Renal cortical epithelial cell (primary cell): ENCODE measurements at regions not wholly inside any gene's neighbourhood (a gene's known extent, or its start where the extent isn't known, plus 50 kb on each side); places are given as distances from the start of the nearest gene placed in this dataset.
"Not testable (repeated sequence)": the region's sequence is repeated elsewhere in the genome, so short reads cannot be mapped to it uniquely, and the experiment has no call there.

Source experiments
- DNase-seq: peaks from one replicate; pipeline ENCODE4 v3.0.0-alpha.2; 2011; ENCODE audit warnings: low read depth

- DNase-seq, result no peak
These were observed 282.7 kb upstream of the CCDC179 start for GRCh38 chr11:23143022-23143421.

- peak; percentile 5 for DNase-seq
These were observed 291.5 kb upstream of the CCDC179 start for GRCh38 chr11:23151819-23152218.

- DNase-seq, result no peak
These were observed 295.2 kb upstream of the CCDC179 start for GRCh38 chr11:23155503-23155902.

- no peak for DNase-seq
These were observed 303.7 kb upstream of the CCDC179 start for GRCh38 chr11:23164022-23164421.

DNA sequence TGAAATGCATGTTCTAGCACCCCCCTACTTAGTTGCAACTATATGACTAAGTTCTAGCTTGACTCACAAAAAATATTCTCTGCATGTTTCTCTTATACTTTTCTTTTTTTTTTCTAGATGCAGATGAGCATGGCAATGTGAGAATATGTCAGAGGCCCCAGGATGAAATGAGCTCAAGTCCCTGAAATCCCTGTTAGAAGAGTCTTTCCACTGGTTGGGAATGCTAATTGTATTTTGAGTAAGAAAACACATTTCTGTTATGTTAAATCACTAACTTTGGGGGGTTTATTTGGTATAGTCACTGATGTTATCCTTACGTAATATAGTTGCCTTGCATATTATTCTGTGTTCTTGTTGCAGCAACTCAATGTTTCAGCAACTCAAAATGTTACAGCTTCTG is 306.1 kb upstream of the CCDC179 start:
- DNase-seq, result no peak

- DNase-seq, result no peak
These were observed 319.3 kb upstream of the CCDC179 start for GRCh38 chr11:23179609-23180008.

DNA sequence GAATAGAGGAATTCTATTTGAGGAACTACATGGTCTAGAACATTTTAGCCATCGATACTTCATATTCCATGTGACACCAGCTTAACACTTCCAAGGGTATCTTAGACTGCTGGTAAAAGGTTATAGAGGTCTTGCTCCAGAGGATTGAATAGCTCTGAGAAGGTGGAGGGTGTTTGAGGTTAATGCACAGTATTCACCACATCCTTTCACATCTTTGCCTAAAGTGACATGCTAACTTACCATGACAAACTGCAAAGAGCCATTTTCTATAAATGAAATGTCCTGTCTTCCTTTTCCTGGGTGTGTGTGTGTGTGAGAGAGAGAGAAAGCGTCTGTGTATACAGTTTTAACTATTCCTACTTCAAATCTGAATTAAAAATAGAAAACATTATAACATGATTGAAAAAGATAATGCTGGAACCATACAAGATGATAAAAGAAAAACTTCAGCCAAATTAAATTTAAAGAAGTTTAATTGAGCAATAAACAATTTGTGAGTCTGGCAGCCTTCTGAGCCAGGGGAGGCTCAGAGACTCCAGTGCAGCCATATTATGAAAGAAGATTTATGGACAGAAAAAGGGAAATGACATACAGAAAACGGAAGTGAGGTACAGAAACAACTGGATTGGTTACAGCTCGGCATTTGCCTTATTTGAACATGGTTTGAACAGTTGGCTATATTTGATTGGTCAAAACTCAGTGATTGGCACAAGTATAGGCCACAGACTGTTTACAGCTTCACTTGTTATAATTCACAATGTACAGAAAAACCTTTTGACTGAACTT is 320.9 kb upstream of the CCDC179 start:
- no peak for DNase-seq

- DNase-seq, result no peak
These were observed 332.0 kb upstream of the CCDC179 start for GRCh38 chr11:23192256-23192655.

GRCh38 chr11:23201936-23202522 is 341.8 kb upstream of the CCDC179 start:
- no peak for DNase-seq

DNA sequence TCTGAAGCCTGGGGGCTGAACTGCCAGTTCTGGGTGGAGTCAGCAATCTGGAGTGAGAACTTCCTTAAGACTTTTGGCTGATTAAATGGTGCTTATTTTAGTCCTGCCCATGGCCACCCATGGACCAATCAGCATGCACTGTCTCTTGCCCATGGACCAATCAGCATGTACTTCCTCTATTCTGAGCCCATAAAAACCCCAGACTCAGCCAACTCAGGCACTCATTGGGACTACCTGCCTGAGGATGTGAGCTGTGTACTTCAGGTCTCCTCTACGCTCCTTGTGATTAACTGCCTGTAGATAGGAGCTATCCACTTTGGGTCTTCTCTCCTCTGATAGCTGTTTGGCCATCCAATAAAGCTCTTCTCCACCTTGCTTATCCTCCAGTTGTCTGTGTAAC is 342.3 kb upstream of the CCDC179 start:
- DNase-seq, result no peak

- DNase-seq, result peak; percentile 8
These were observed 345.0 kb upstream of the CCDC179 start for GRCh38 chr11:23205156-23205871.

DNA sequence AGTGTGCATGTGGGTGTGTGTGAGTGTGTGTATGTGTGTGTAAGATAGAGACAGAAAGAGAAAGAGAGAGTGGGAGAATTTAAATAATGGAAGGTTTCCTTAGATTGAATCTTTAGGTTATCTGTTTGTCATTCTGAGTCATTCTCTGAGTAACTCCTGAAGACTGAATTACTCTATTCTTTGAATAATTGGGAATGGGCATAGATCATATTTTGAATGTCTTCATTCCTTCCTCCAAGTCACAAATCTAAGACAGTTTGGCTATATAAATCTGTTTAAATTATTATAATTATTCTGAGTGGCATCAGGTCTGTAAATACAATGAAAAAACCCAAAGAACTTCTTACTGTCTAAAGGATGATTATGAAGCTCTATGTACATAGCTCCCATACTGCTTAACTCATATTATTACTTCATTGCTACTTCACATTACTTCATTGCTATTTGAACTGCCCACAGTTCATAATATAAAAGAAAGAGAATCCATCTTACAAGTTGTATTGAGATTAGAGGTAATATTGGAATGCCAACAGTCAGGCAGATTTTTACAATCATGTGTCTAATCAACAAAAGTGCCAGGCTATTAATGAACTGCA is 346.6 kb upstream of the CCDC179 start:
- DNase-seq, result no peak

- no peak for DNase-seq
These were observed 350.9 kb upstream of the CCDC179 start for GRCh38 chr11:23211221-23211620.

DNA sequence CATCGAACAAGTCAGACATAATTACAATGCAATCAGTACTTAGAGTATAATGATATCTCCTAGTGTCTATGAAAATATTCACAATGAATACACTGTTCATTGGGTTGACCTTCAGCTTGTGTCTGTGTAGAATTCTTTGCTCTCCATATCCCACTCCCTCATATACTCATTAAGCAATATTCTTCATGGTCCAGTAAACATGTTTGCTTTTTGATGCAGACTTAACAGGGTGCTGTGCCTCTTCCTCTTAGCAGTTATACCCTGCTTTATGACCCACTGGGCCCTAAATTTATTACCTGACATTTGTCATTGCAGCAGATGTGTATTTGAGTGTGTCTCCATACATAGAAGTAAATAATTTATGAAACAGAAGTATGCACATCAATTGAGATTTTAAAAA is 352.5 kb upstream of the CCDC179 start:
- peak; percentile 35 for DNase-seq

DNA sequence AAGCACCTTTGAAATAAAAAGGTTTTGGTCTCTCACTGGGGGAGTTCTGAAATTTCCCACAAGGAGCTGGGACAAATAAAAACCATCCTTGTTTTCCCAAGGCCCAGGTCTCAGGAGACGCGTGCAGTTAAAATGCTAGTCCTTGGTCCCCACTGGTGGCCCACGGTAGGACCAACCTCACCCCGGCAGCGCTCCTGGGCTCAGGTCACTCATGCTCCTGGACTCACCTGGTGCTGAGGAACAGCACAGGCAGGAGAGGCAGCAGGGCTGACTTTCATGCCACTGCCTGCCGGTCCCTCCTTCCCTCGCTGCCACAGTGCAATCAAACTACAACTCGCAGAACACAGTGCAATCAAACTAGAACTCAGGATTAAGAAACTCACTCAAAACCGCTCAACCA is 356.8 kb upstream of the CCDC179 start:
- DNase-seq, result no peak

- not testable (repeated sequence) for DNase-seq
These were observed 359.8 kb upstream of the CCDC179 start for GRCh38 chr11:23220086-23220485.

- no peak for DNase-seq
These were observed 361.1 kb upstream of the CCDC179 start for GRCh38 chr11:23221366-23221765.

DNA sequence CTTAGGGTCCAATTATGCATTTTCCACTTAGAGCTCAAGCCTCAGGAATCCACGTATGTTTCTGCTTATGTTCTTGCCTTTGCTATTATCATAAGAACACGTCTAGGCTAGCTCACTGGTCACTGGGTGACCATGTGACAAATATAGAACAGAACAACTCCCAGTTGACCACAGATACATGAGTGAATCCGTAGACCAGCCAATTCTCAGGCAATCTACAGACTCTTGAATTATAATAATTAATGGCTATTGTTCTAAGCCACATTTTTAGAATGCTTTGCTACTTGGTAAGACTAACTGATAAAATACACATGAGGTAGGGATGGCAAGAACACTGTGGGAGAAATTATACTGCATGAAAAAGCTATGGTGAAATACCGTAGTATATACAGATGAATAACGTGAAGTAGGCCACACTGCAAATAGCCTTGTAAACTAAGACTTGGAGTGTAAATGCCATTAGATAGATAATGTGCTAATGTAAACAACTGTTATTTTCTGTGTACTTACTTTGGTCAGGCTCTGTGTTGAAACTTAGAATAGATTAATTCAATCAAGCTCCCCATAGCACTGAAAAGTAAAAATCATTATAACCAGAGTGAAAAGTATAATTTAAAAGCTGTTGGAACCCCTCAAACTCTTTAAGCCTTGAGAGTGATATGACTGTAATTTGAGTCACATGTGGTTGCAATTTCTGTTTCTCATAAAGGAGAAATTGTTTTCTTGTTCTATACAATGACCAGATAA is 366.2 kb upstream of the CCDC179 start:
- DNase-seq, result no peak

DNA sequence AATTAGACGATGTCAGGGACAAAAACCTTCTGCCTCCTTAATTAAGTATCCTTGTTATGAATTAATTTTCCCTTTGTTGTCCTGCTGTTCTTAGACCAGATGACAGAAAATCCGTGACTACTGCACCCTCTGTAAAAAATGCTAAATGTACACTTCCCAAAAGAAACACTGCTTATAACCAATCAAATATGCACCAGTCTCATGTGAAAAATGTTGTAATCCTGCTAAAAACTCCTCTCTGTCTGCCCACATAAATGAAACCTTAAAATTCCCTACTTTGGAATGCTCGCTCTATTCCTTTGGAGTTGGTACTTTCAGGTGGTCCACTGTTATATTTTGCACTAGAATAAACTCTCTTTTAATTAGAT is 366.8 kb upstream of the CCDC179 start:
- no peak for DNase-seq

DNA sequence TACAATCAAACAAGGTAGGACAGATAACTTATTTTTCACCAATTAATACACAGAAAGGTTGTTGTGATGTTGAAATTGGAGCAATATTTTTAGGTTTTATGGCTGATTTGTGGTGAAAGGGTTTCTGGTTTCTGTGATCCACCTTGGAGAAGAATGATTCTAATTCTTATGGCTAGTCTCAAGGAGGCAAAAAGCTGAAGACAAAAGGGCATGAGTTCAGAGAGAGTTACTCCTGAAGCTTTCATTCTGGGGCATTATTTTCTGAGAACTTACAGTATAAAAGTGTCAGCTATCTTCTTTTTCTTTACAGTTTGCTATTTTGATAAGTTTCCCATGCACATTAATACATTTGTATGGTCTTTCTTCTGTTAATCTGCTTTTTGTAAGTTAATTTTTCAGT is 372.4 kb upstream of the CCDC179 start:
- no peak for DNase-seq

- no peak for DNase-seq
These were observed 372.8 kb upstream of the CCDC179 start for GRCh38 chr11:23233075-23233474.
